GM19397 (cell line): ENCODE measurements at regions not wholly inside any gene's neighbourhood (a gene's known extent, or its start where the extent isn't known, plus 50 kb on each side); places are given as distances from the start of the nearest gene placed in this dataset.

ENCODE experiments used
- ATAC-seq: cut with Tn5 transposase; IDR thresholded peaks from one replicate; pipeline ENCODE4 v1.9.1; 2021; ENCODE audit warnings: mild to moderate bottlenecking, moderate library complexity; ENCODE audit not compliant: unreplicated experiment

GRCh38 chr5:159420940-159421339, 90.7 kb upstream of the IL12B start:
- no peak for ATAC-seq

DNA sequence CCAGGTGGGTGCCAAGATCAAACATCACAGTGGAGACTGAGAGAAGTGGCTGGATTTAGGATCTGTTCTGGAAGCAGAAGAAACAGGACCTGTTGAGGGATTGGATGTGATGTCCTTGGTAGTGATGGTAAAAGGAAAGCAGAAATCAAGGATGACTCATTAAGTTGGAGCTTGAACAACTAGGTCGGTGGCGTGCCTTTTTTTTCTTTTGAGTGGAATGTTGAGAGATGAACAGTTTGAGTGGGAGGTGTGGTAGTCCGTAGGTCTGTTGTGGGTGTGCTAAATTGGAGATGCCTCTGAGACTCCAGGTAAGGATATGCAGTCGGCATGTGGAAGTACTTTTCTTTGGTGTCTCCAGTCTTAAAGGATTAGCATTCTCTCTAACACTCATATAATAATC, 92.1 kb upstream of the IL12B start:
- ATAC-seq = no peak

- ATAC-seq = no peak
Measured at GRCh38 chr5:159422910-159423309, 92.6 kb upstream of the IL12B start.

DNA sequence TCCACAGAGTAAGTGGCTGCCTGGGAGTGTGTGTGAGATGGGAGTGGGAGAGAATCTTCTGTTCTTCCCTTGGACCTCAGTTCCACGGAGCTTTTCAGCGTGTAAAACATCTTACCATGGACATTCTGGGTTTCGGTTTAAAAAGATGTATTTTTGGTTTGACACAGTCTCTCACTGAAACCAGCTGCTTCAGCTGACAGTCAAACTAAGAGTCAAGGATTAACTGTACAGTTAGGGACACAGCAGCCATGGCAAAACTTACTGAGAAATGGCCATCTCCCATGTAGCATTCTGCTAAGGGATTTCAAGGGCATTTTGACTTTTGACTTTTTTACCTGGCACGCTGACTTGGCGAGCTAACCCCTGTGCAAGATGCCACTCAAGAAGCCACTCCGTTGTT, 93.8 kb upstream of the IL12B start:
- no peak for ATAC-seq

DNA sequence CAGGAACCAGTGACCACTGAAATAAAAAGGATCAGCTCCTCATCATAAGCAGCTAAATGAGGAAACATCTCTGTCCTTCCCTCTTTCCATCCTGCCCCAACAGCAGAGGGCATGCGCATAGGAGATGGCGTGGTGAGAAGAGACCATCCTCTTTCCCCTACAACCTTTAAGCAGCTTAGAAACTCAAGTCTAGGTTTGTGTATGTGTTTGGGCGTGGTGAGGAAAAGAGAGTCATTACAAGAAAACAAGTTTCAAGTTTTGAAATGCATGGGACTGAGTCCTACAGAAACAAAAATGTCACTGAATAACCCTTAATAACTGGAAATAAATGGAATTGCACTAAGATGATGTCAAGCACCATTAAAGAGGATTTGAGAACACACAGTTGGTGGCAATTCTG, 96.4 kb upstream of the IL12B start:
- no peak for ATAC-seq

- peak; percentile 75 for ATAC-seq
Measured at GRCh38 chr5:159427180-159428012, 97.1 kb upstream of the IL12B start.

DNA sequence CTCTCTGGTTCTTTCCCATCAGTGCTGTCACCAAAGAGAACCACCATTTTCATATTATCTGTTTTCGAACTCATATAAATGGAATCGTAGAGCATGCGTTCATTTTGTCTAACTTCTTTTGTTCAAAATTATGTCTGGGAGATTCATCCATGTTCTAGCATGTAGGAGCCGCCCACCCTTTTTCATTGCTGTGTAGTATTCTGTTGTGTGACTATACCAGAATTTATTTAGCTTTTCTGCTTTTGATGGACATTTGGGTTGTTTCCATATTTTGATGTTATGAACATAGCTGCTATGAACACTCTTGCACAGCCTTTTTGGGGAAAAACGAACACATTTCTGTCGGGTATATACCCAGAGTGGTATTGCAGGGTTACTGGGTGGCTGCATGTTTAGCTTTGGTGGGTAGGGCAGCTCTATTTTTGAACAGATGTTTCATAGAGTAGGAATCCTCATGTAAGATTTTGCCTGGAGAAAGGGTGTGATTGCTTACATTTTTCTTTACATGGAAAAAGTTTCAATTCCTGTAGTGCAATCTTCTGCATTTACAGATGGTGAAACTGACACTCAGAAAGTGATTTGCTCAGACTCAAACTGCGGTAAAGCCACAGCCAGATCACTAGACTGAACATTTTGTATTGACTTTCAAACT, 100.2 kb upstream of the IL12B start:
- ATAC-seq = no peak

- no peak for ATAC-seq
Measured at GRCh38 chr5:159435855-159436254, 105.6 kb upstream of the IL12B start.

DNA sequence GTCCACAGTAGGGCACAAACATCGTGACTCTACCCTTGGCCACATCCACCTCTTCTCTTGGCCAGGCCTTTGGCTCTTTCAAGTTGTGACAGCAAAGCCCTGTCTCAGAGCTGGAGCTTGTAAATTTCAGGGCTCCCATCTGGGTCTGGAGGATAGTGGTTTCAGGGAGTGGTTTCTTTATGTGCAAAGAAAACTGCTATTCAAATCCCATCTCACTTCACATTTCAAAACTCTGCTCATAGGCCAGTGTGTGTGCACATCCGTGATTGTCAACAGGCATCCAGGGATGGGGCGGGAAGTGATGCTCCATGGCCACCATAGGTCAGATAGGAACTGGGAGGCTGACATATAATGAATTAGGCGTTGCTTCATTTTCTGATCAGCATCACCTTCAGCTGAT, 107.8 kb upstream of the IL12B start:
- no peak for ATAC-seq

GRCh38 chr5:159439002-159439401, 108.7 kb upstream of the IL12B start:
- no peak for ATAC-seq

DNA sequence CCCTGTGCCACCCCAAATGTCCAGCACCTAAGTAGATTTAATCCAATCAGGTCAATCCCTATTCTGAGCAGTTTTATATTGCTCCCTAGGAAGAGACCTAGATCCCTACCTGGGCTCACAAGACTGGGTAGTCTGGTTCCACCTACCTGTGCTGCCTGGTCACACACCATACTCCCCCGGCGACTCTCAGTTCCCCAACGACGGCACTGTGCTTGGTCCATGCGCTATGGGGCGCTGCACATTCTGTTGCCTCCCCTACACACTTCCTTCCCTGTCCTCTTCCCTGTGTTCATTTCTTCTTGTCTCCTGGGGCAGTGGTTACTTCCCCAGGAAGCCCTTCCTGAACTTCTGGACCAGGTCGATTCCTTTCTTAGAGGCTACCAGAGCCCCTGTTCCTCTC, 109.9 kb upstream of the IL12B start:
- ATAC-seq = no peak

DNA sequence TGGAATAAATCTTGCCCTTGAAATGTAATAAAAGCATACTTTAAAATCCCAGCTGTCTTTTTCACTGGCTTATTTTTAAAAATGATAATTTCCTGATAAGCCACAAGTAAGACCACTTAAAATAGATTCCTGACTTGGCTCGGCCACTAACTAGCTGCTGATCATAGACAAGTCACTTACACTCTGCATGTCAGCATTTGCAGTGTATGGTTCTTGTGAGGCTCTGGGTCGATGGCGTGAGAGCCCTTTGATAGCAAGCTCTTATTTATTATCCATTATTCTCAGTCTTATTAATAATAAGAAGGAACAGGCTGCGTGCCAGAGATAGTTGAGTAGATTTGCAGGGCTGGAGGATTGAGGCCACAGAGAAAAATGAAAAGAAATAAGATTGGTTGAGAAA, 110.7 kb upstream of the IL12B start:
- ATAC-seq = no peak

- ATAC-seq = no peak
Measured at GRCh38 chr5:159441441-159441840, 111.2 kb upstream of the IL12B start.

DNA sequence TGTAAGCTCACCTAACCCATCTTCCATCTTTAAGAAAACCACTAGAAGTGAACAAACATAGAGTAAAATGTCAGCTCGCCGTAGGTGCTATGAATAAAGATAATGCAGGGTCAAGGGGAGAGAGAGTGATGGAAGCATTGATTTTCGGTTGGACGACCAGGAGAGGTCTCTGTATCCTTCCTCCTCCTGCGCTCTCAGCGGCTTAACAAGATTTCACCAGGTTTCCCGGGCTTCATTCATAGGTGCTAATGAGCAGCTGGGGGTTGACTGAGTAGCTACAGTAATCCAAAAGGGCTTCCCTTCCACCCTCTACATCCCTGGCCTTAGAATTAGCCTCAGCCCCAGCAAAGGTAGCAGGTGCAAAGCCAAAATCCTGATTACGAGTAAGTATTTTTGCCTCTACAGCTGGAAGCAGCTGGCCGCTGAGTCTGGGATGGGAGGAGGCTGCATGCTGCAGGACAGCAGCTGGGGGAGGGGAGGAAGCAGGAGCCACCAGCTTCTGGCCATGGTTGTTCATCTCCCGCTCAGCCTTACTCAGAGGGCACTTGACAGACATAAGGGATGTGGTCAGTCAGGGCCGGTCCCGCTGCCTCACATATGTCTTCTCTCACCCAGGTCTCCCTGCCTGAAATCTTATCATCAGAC, 112.0 kb upstream of the IL12B start:
- ATAC-seq = no peak

DNA sequence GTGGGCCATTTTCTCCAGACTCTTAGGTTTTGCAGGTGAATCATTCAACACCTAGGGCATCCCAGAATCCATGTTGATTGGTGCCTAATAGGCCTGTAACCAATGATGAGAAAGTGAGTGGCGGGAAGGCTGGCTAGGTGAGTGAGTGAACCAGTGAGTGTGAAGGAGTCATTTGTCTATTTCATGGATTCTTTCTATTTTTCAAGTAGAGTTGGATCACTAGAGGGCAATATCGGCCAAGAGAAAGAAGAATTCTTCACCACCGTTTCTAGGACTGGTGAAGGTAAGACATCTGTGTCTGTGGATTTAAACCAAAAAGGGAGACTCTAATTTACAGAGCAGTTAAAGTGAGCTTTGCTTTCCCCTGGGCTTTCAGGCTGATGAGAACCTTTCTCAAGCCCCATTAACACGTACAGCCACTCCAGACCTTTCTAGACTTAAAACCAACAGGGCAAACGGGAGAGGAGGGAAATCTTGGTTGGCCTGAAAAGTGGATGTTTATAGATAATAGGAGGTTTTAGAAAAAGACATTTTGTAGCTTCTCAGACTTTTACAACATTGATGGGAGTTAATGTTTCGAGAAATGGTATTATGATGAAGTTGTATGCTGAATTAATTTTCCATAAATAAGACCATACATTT, 114.3 kb upstream of the IL12B start:
- ATAC-seq = no peak

DNA sequence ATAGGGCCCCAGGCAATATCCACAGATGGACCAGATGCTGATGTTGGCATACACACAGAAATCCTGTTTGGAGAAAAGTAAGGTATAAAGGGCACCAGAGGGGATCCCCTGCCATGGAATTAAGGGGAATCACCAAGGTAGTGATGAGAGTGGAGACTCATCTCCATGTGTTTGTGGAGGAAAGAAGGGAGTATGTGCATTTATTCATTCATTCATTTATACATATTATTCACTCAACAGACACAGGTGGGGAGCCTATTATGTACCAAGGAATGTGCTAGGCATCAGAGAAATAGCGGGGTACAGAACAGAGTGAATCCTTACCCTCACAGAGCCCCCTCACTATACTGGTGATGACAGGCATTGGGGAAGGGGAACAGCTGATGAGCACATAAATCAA, 116.8 kb upstream of the IL12B start:
- ATAC-seq = no peak

GRCh38 chr5:159448841-159449407, 118.6 kb upstream of the IL12B start:
- no peak for ATAC-seq

- ATAC-seq = no peak
Measured at GRCh38 chr5:159449925-159450324, 119.6 kb upstream of the IL12B start.

DNA sequence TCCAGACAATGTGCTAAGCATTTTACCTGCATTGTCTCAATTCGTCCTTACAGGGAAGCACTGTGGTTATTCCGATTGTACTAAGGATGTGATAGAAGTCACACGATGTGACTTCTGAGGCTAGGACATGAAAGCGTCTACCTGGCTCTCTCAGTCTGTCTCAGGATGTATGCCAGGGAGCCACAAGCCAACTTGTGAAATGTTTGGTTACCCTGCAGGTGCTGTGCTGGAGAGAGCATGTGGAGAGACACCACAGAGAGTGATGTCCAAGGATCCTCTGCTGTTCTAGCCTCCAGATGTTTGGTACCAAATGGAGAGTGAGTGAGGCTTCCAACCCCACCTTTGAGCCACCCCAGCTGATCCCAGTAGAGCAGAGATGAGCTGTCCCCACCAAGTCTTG, 120.1 kb upstream of the IL12B start:
- ATAC-seq = no peak

DNA sequence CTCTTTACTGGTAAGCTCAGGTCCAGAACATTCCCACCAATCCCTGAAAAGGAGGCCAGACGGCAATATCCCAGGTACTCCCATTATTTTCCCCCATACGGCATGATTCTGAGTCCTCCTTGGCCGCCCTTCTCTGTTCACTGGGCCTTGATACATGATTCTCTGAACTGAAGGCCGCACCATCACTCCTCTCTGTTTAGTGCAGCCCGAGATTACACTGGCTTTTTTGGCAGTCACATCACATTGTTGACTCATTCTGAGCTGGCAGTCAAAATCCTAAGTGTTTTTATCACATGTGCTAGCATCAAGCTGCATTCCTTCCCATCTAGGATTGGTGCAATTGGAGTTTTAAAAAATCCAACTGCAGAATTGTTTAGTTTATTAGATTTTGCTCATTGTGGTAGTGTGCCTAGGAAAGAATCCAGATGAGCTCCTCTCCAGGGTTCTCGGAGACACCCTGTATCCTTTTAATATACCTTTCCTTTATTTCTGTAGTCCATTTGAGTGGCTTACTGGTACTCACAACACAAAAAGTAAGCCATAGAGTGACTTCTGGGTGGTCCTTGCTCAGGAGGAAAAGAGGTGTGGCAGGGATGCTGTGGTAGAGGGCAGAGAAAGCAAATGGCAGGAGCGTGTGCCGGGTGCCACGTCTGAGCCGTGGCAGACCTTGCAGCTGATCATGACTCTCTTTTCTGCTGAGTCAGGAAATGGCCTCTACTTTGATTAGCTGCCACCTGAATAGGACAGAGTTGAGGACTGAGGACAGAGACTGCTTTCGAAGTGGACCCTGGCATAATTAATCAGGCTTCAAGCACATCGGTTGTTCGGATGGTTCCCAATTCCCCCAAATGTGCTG, 121.1 kb upstream of the IL12B start:
- ATAC-seq = no peak
